ENCODE measurements at regions not wholly inside any gene's neighbourhood (a gene's known extent, or its start where the extent isn't known, plus 50 kb on each side); places are given as distances from the start of the nearest gene placed in this dataset.

DNA sequence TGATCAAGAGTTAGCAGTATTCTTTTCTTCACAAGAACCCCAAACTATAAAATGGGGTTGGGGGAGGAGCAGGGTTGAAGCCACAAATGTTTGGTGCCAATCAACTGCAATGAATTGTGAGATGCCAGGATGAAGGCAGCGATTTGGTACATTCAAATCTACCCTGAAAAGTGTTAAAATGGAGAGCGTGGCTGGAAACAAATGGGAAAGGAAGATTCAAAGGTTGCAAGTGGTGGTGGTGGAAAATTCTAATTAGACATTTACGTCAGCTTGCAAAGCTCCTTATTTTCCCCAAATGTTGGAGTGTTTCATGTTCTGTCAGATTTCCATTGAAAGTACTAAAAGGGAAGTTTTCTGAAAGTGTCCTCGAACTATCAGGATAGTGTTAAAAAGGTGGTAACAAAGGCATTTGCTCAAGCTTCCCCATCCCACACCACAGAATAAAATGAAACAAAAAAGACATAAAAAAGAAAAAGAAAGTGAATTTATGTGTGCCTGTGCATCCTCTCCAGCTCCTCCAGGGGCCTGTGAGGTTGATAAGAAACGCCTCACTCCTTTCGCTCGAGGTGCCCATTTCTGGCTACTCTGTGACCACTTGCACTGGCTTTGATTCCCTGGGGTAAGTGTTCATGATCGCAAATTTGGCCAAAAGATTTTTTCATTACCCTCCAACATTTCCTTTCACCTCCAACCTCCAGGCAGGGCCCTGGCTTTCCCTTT is 424.1 kb upstream of the POU3F3 start:
- Mint-ChIP-seq H3K4me3 (ENCODE audit: unreplicated experiment) (no peak overlapping the region), H3K9me3 (ENCODE audit: unreplicated experiment) (peaks cover 5% of the 10 kb centered on the region), H3K27me3 (ENCODE audit: unreplicated experiment) (peaks cover 3% of the 10 kb centered on the region), H3K4me1 (ENCODE audit: low read depth, unreplicated experiment) (peaks cover 11% of the 10 kb centered on the region), H3K27ac (ENCODE audit: unreplicated experiment) (no peak overlapping the region), H3K36me3 (ENCODE audit: unreplicated experiment) (no peaks in the 10 kb centered on the region)
- TF ChIP-seq, protein P1, sequence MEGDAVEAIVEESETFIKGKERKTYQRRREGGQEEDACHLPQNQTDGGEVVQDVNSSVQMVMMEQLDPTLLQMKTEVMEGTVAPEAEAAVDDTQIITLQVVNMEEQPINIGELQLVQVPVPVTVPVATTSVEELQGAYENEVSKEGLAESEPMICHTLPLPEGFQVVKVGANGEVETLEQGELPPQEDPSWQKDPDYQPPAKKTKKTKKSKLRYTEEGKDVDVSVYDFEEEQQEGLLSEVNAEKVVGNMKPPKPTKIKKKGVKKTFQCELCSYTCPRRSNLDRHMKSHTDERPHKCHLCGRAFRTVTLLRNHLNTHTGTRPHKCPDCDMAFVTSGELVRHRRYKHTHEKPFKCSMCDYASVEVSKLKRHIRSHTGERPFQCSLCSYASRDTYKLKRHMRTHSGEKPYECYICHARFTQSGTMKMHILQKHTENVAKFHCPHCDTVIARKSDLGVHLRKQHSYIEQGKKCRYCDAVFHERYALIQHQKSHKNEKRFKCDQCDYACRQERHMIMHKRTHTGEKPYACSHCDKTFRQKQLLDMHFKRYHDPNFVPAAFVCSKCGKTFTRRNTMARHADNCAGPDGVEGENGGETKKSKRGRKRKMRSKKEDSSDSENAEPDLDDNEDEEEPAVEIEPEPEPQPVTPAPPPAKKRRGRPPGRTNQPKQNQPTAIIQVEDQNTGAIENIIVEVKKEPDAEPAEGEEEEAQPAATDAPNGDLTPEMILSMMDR (IDR thresholded peaks at IDR 0.05; ENCODE audit: partially characterized antibody, unreplicated experiment) = no peak
- DNase-seq = no peak

DNA sequence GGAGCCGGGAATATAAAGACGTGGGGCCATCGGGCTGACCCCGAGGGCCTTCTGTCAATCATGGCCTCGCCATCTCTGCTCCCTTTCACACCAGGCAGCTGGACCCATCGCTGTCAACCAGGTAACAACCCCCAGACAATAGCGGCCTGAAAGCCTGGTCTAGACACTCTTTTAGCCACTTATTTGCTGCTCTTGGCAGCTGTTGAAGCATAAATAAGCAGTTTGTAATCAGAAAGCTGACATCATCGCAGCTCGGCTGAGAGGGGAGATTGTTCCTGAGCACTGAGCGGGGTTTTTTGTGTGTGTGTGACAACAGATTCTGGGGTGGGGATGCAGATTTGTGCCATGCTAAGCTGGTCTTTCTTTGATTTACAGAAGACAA is 423.6 kb upstream of the POU3F3 start:
- H3K4me1 Mint-ChIP-seq (ENCODE audit: low read depth, unreplicated experiment) = peaks cover 11% of the 10 kb centered on the region
- H3K36me3 Mint-ChIP-seq (ENCODE audit: unreplicated experiment) = no peaks in the 10 kb centered on the region
- peaks cover 5% of the 10 kb centered on the region for H3K9me3 Mint-ChIP-seq (ENCODE audit: unreplicated experiment)
- H3K27me3 Mint-ChIP-seq (ENCODE audit: unreplicated experiment) = peaks cover 3% of the 10 kb centered on the region
- H3K27ac Mint-ChIP-seq (ENCODE audit: unreplicated experiment) = peak overlapping the region; percentile 24
- H3K4me3 Mint-ChIP-seq (ENCODE audit: unreplicated experiment) = no peak overlapping the region
- TF ChIP-seq, protein P1 (IDR thresholded peaks at IDR 0.05; ENCODE audit: partially characterized antibody, unreplicated experiment) = no peak
- no peak for DNase-seq

DNA sequence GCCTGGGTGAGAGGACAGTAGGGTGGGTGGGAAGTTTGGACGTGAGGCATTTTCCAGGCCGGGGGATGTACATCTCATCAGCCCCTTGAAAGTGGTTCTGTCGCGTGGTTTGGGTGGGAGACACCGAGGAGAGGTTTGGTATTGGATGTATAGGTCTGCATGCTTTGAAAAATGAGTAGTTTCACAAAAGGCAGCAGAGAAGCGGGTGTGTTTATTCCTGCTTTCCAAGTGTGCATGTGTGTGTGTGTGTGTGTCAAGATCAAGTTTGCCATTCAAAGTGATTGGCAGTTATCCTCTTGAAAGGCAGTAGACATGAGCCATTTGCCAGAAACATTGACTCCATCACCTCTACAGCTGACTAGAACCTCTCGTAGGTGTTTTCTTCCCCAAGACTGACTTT is 423.1 kb upstream of the POU3F3 start:
- H3K4me3 Mint-ChIP-seq (ENCODE audit: unreplicated experiment) = no peak overlapping the region
- peaks cover 5% of the 10 kb centered on the region for H3K9me3 Mint-ChIP-seq (ENCODE audit: unreplicated experiment)
- no peaks in the 10 kb centered on the region for H3K36me3 Mint-ChIP-seq (ENCODE audit: unreplicated experiment)
- TF ChIP-seq, protein P1 (IDR thresholded peaks at IDR 0.05; ENCODE audit: partially characterized antibody, unreplicated experiment) = no peak
- peak overlapping the region; percentile 24 for H3K27ac Mint-ChIP-seq (ENCODE audit: unreplicated experiment)
- H3K27me3 Mint-ChIP-seq (ENCODE audit: unreplicated experiment) = peaks cover 3% of the 10 kb centered on the region
- no peak for DNase-seq
- peaks cover 11% of the 10 kb centered on the region for H3K4me1 Mint-ChIP-seq (ENCODE audit: low read depth, unreplicated experiment)

DNA sequence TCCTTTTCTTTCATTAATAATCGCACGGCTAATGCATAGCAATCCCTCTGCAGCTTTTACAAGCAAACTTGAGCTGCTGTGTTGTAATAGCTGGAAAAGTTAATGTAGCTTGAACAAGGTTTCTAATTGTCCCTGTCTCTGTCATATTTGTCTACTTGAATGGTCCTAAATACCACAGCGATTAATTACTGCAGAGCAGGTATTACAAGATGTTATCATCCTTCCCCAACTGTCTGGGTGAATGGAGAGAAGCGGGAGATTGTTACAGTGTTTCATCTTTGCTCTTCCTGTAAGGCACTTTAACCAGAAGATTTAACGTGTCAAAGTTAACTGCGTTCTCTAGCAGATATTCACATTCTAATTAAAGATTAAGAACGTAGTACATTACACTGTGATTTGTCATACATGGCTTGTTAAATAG is 422.2 kb upstream of the POU3F3 start:
- H3K27ac Mint-ChIP-seq (ENCODE audit: unreplicated experiment) = no peak overlapping the region
- no peaks in the 10 kb centered on the region for H3K36me3 Mint-ChIP-seq (ENCODE audit: unreplicated experiment)
- no peak for DNase-seq
- TF ChIP-seq, protein P1 (IDR thresholded peaks at IDR 0.05; ENCODE audit: partially characterized antibody, unreplicated experiment) = no peak
- H3K4me3 Mint-ChIP-seq (ENCODE audit: unreplicated experiment) = no peak overlapping the region
- peaks cover 3% of the 10 kb centered on the region for H3K27me3 Mint-ChIP-seq (ENCODE audit: unreplicated experiment)
- peaks cover 11% of the 10 kb centered on the region for H3K4me1 Mint-ChIP-seq (ENCODE audit: low read depth, unreplicated experiment)
- H3K9me3 Mint-ChIP-seq (ENCODE audit: unreplicated experiment) = peaks cover 5% of the 10 kb centered on the region

DNA sequence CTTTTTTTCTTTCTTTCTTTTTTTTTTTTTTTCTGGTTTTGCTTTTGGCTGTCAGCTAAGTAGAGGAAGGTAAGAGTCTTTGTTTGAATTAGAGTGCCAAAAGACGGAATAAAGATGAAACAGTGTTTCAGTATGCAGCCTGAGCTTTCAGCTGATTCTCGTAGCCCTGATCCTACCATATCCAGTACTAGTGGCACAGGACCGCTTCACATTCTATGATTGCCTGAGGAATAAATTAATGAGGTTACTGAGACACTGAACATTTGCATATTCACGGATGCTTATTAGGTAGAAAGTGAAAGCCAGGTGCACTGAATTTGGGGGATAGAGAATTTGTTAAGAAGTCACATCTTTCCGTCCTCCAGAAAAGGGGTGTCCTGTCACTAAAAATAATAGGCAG is 421.5 kb upstream of the POU3F3 start:
- DNase-seq = no peak
- Mint-ChIP-seq H3K4me1 (ENCODE audit: low read depth, unreplicated experiment) (peaks cover 11% of the 10 kb centered on the region), H3K4me3 (ENCODE audit: unreplicated experiment) (no peak overlapping the region), H3K27ac (ENCODE audit: unreplicated experiment) (no peak overlapping the region), H3K27me3 (ENCODE audit: unreplicated experiment) (peaks cover 3% of the 10 kb centered on the region), H3K9me3 (ENCODE audit: unreplicated experiment) (peaks cover 5% of the 10 kb centered on the region), H3K36me3 (ENCODE audit: unreplicated experiment) (no peaks in the 10 kb centered on the region)
- TF ChIP-seq, protein P1 (IDR thresholded peaks at IDR 0.05; ENCODE audit: partially characterized antibody, unreplicated experiment) = no peak

Measured in glutamatergic neuron (in vitro differentiated cells).